ENCODE measurements at regions not wholly inside any gene's neighbourhood (a gene's known extent, or its start where the extent isn't known, plus 50 kb on each side); places are given as distances from the start of the nearest gene placed in this dataset.

GRCh38 chr12:76698966-76699365 is 64.9 kb upstream of the ZDHHC17 start:
- Histone ChIP-seq H3K27me3 (ENCODE audit: control insufficient read depth, insufficient read depth, low read length) (no peaks in the 10 kb centered on the region), H3K4me3 (ENCODE audit: low read depth, low read length) (no peak overlapping the region), H3K36me3 (ENCODE audit: control insufficient read depth, insufficient read depth, low read length) (no peaks in the 10 kb centered on the region)
- TF ChIP-seq CTCF (IDR thresholded peaks at IDR 0.05; ENCODE audit: insufficient read depth, low read length, poor library complexity, severe bottlenecking) = no peak
- DNase-seq (ENCODE audit: low read depth) = no peak

DNA sequence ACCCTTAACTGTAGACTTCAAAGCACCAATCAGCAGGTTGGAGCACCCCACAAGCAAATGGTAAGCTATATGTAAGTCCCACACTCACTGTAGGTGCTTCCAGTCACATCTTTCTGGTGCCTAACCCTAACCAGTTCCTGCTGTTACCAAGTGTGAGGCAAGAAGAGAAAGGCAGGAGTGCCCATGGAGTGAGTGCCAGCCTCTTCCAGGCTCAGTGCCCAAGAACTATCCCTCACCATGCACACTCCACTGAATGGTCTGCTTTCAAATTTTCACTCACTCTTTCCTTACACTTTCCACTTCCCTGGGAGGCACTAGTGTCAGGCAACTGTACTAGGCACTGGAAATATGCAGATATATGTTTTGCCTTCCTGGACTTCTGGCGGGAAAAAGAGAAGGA is 62.2 kb upstream of the ZDHHC17 start:
- no peak for DNase-seq (ENCODE audit: low read depth)
- H3K27me3 ChIP-seq (ENCODE audit: control insufficient read depth, insufficient read depth, low read length) = no peaks in the 10 kb centered on the region
- no peaks in the 10 kb centered on the region for H3K36me3 ChIP-seq (ENCODE audit: control insufficient read depth, insufficient read depth, low read length)
- H3K4me3 ChIP-seq (ENCODE audit: low read depth, low read length) = no peak overlapping the region
- no peak for TF ChIP-seq CTCF (IDR thresholded peaks at IDR 0.05; ENCODE audit: insufficient read depth, low read length, poor library complexity, severe bottlenecking)

GRCh38 chr12:76702946-76703345 is 61.0 kb upstream of the ZDHHC17 start:
- Histone ChIP-seq H3K4me3 (ENCODE audit: low read depth, low read length) (no peak overlapping the region), H3K27me3 (ENCODE audit: control insufficient read depth, insufficient read depth, low read length) (no peaks in the 10 kb centered on the region), H3K36me3 (ENCODE audit: control insufficient read depth, insufficient read depth, low read length) (no peaks in the 10 kb centered on the region)
- TF ChIP-seq CTCF (IDR thresholded peaks at IDR 0.05; ENCODE audit: insufficient read depth, low read length, poor library complexity, severe bottlenecking) = no peak
- no peak for DNase-seq (ENCODE audit: low read depth)

DNA sequence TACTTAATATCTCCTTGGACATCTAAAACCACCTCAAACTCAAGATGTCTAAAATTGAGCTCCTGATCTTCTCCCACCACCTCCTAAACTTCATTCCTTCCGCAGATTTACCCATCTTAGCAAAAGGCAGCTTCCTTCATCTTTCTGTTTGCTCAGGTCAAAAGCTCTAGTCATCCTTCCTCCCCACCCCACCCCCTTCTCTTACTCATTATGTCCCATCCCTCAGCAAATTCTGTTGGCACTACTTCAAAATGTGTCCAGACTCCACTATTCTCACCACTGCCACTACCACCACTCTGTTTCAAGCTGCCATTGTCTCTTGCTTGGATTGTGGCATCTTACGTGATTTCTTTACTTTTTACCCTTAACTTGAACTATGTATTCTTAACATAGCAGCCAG is 59.2 kb upstream of the ZDHHC17 start:
- no peak for TF ChIP-seq CTCF (IDR thresholded peaks at IDR 0.05; ENCODE audit: insufficient read depth, low read length, poor library complexity, severe bottlenecking)
- no peaks in the 10 kb centered on the region for H3K36me3 ChIP-seq (ENCODE audit: control insufficient read depth, insufficient read depth, low read length)
- DNase-seq (ENCODE audit: low read depth) = no peak
- no peak overlapping the region for H3K4me3 ChIP-seq (ENCODE audit: low read depth, low read length)
- H3K27me3 ChIP-seq (ENCODE audit: control insufficient read depth, insufficient read depth, low read length) = no peaks in the 10 kb centered on the region

DNA sequence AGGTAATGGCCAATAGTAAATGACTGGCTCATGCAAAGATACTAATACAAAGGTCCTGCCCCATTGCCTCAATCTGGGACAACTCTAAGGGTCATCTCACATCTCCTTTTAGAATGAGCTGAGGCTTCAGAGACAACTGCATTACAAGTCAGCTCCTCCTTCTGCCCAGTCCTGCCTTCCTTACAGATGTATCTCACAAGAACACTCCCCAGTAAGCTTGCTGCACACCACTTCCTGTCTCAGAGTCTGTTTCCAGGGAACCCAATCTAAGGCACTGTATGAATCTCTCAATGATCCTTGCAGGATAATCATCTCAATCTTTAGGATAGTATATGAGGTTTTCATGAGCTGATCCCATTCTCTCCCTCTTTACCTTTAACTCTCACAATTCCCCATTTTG is 57.8 kb upstream of the ZDHHC17 start:
- DNase-seq (ENCODE audit: low read depth) = no peak
- Histone ChIP-seq H3K36me3 (ENCODE audit: control insufficient read depth, insufficient read depth, low read length) (no peaks in the 10 kb centered on the region), H3K4me3 (ENCODE audit: low read depth, low read length) (no peak overlapping the region), H3K27me3 (ENCODE audit: control insufficient read depth, insufficient read depth, low read length) (no peaks in the 10 kb centered on the region)
- TF ChIP-seq CTCF (IDR thresholded peaks at IDR 0.05; ENCODE audit: insufficient read depth, low read length, poor library complexity, severe bottlenecking) = no peak

GRCh38 chr12:76706761-76707160 is 57.2 kb upstream of the ZDHHC17 start:
- Histone ChIP-seq H3K36me3 (ENCODE audit: control insufficient read depth, insufficient read depth, low read length) (no peaks in the 10 kb centered on the region), H3K27me3 (ENCODE audit: control insufficient read depth, insufficient read depth, low read length) (no peaks in the 10 kb centered on the region), H3K4me3 (ENCODE audit: low read depth, low read length) (no peak overlapping the region)
- no peak for DNase-seq (ENCODE audit: low read depth)
- no peak for TF ChIP-seq CTCF (IDR thresholded peaks at IDR 0.05; ENCODE audit: insufficient read depth, low read length, poor library complexity, severe bottlenecking)

Data from kidney epithelial cell (primary cell).